B cell (primary cell): ENCODE measurements at regions not wholly inside any gene's neighbourhood (a gene's known extent, or its start where the extent isn't known, plus 50 kb on each side); places are given as distances from the start of the nearest gene placed in this dataset.
A peak's percentile ranks its signal among the peaks of the same experiment; 100 is the strongest.

Experiments
- ATAC-seq: fragments of 200-7000 bp; cut with Tn5 transposase; one replicate; pipeline ENCODE4 v1.10.0; 2021; ENCODE audit warnings: low read depth, mild to moderate bottlenecking, moderate number of reproducible peaks, moderate library complexity
- CTCF ChIA-PET: fragments of 350-600 bp; sonication (Branson Sonifier 250); formaldehyde crosslinking; loops from one replicate; lab custom pipeline; 2021; ENCODE audit warnings: antibody characterized with exemption, inconsistent platforms; lab: Charles Lee
- POLR2A ChIA-PET: fragments of 350-600 bp; sonication (Branson Sonifier 250); formaldehyde crosslinking; loops from one replicate; lab custom pipeline; 2021; ENCODE audit warnings: antibody characterized with exemption; lab: Charles Lee
- DNase-seq: peaks from one replicate; pipeline ENCODE4 v3.0.0; 2013
- H2AFZ ChIP-seq: 2 replicates; pipeline ENCODE4 v1.6.1; 2012; ENCODE audit warnings: mild to moderate bottlenecking, low read depth, low read length; ENCODE audit not compliant: insufficient read depth, poor library complexity, severe bottlenecking
- H3K27ac ChIP-seq, 2 donors: 1 replicate in 1 of 2; 2 replicates in 1 of 2; pipeline ENCODE4 v1.5.1; 2012 to 2013; ENCODE audit warnings: low read length in 2 of 2, mild to moderate bottlenecking in 2 of 2, moderate library complexity in 1 of 2
- H3K27me3 ChIP-seq, 4 experiments: fragments of 200-600 bp in 1 of 4; sonication (generic) in 1 of 4; replicated peaks in 1 of 4; 1 replicate in 2 of 4; 2 replicates in 2 of 4; pipeline versions ENCODE4 v1.6.1 to v1.7.0; 2013 to 2016; ENCODE audit warnings: low read length in 3 of 4, mild to moderate bottlenecking in 2 of 4, mixed read lengths in 1 of 4, moderate library complexity in 1 of 4; ENCODE audit not compliant: insufficient read depth in 4 of 4, control insufficient read depth in 3 of 4; ENCODE audit errors: control extremely low read depth in 1 of 4
- H3K36me3 ChIP-seq, 2 experiments: replicated peaks in 1 of 2; 1 replicate in 1 of 2; 2 replicates in 1 of 2; pipeline versions ENCODE4 v1.6.1 to v1.7.1; 2013; ENCODE audit warnings: low read length in 1 of 2; ENCODE audit not compliant: insufficient read depth in 2 of 2, control insufficient read depth in 1 of 2; ENCODE audit errors: control extremely low read depth in 1 of 2, extremely low read depth in 1 of 2
- H3K4me1 ChIP-seq, 2 donors: fragments of 200-600 bp in 1 of 2; sonication (generic) in 1 of 2; 1 replicate in 1 of 2; 2 replicates in 1 of 2; pipeline versions ENCODE4 v1.5.1 to v1.6.1; 2013 to 2017; ENCODE audit warnings: low read length in 2 of 2; ENCODE audit not compliant: control insufficient read depth in 2 of 2, insufficient read depth in 2 of 2
- H3K4me2 ChIP-seq: replicated peaks from 2 replicates; pipeline ENCODE3; 2012; ENCODE audit warnings: mild to moderate bottlenecking, low read depth, low read length; ENCODE audit not compliant: poor library complexity, severe bottlenecking
- H3K4me3 ChIP-seq, 5 experiments: fragments of 200-600 bp in 1 of 5; sonication (generic) in 1 of 5; 1 replicate in 3 of 5; 2 replicates in 2 of 5; pipeline versions ENCODE4 v1.5.1 to v1.7.0; 2011 to 2016; ENCODE audit warnings: low read length in 4 of 5, mild to moderate bottlenecking in 4 of 5, low read depth in 2 of 5, control low read depth in 1 of 5, moderate library complexity in 1 of 5; ENCODE audit not compliant: insufficient read depth in 1 of 5; ENCODE audit errors: control extremely low read depth in 1 of 5, extremely low read depth in 1 of 5
- H3K79me2 ChIP-seq: fragments of 200-600 bp; sonication (generic); one replicate; pipeline ENCODE4 v1.6.0; 2016; ENCODE audit warnings: low read length; ENCODE audit not compliant: control insufficient read depth, insufficient read depth
- H3K9ac ChIP-seq: fragments of 200-600 bp; sonication (generic); 2 replicates; pipeline ENCODE4 v1.6.1; 2017; ENCODE audit warnings: mild to moderate bottlenecking, low read length, moderate library complexity
- H3K9me3 ChIP-seq, 3 donors: one replicate each; pipeline versions ENCODE4 v1.6.1 to v1.7.1; 2013; ENCODE audit warnings: low read length in 2 of 3; ENCODE audit not compliant: control insufficient read depth in 2 of 3, insufficient read depth in 1 of 3; ENCODE audit errors: control extremely low read depth in 1 of 3
- H4K20me1 ChIP-seq: 2 replicates; pipeline ENCODE4 v1.6.0; 2012; ENCODE audit warnings: mild to moderate bottlenecking, low read length; ENCODE audit not compliant: insufficient read depth, control insufficient read depth, poor library complexity, severe bottlenecking
- H3K27ac Mint-ChIP-seq: one replicate; pipeline ENCODE4 v1.8.0; 2021; ENCODE audit warnings: mixed read lengths
- H3K27me3 Mint-ChIP-seq: one replicate; pipeline ENCODE4 v1.8.0; 2021; ENCODE audit warnings: mixed read lengths
- H3K4me1 Mint-ChIP-seq: one replicate; pipeline ENCODE4 v1.8.0; 2021; ENCODE audit warnings: mixed read lengths
- H3K4me3 Mint-ChIP-seq: one replicate; pipeline ENCODE4 v1.8.0; 2021; ENCODE audit warnings: mixed read lengths
- H3K9me3 Mint-ChIP-seq: one replicate; pipeline ENCODE4 v1.8.0; 2022; ENCODE audit warnings: mixed read lengths; ENCODE audit not compliant: insufficient read depth
- CTCF ChIP-seq: fragments of 200-600 bp; IDR thresholded peaks from one replicate; pipeline ENCODE4 v1.8.0; 2022; ENCODE audit warnings: antibody characterized with exemption, mild to moderate bottlenecking
- EZH2 ChIP-seq: IDR thresholded peaks from 2 replicates; pipeline ENCODE4 v1.6.1; 2012; ENCODE audit warnings: borderline replicate concordance, low read depth, mild to moderate bottlenecking, moderate library complexity, low read length; ENCODE audit not compliant: insufficient read depth, poor library complexity, severe bottlenecking
- WGBS: methylation state at CpG from one replicate; pipeline ENCODE4 v1.1.5; 2013; ENCODE audit warnings: missing lambda C conversion rate; ENCODE audit not compliant: insufficient coverage; 5-methylcytosine and 5-hydroxymethylcytosine counted together
- intact Hi-C: fragments of 100-400 bp; cut with micrococcal nuclease; formaldehyde crosslinking; loops from one replicate; pipeline ENCODE4 v1.10.0; 2022

- peaks cover 12 to 19% of the 10 kb centered on the region in 2 donors for H3K4me1 ChIP-seq
- H3K4me3 ChIP-seq: no peak overlapping the region
- ATAC-seq (no peak), DNase-seq (no peak)
- no peak overlapping the region for H3K27ac Mint-ChIP-seq
- no peaks in the 10 kb centered on the region for H3K36me3 ChIP-seq
- no peaks in the 10 kb centered on the region for H3K9me3 Mint-ChIP-seq
- no peak overlapping the region for H3K4me2 ChIP-seq
- no peak overlapping the region for H3K9ac ChIP-seq
- TF ChIP-seq EZH2 (no peak), CTCF (no peak)
- no peaks in the 10 kb centered on the region for H3K9me3 ChIP-seq
- POLR2A ChIA-PET: no interaction called here
- no peak overlapping the region for H3K4me3 Mint-ChIP-seq
- H3K4me1 Mint-ChIP-seq: peaks cover 23% of the 10 kb centered on the region
- intact Hi-C loops: loop anchor here (5.0 kb wide), 3 partner anchors 43 to 118 kb away; no protein-coding TSS in a partner anchor
- WGBS: no CpG with 5 or more reads among the region's 1 CpG
- H4K20me1 ChIP-seq: no peaks in the 10 kb centered on the region
- no peaks in the 10 kb centered on the region for H3K27me3 Mint-ChIP-seq
- CTCF ChIA-PET: interaction anchor here (1.1 kb wide), 1 partner anchor 10 kb away, joined by 3 read pairs; no protein-coding TSS in a partner anchor
- no peak overlapping the region for H3K27ac ChIP-seq
- no peaks in the 10 kb centered on the region for H3K27me3 ChIP-seq
- no peaks in the 10 kb centered on the region for H3K79me2 ChIP-seq
- H2AFZ ChIP-seq: peak overlapping the region; percentile 83
These were observed 232.9 kb upstream of the B3GALT2 start for GRCh38 chr1:193419295-193419694.

GRCh38 chr1:193418745-193419058 lies 232.3 kb upstream of the B3GALT2 start:
- Mint-ChIP-seq H3K4me1 (peaks cover 23% of the 10 kb centered on the region), H3K4me3 (peak overlapping the region; percentile 77), H3K9me3 (no peaks in the 10 kb centered on the region), H3K27me3 (no peaks in the 10 kb centered on the region), H3K27ac (peak overlapping the region; percentile 12)
- Histone ChIP-seq H3K4me1 (peaks cover 12 to 19% of the 10 kb centered on the region in 2 donors), H3K4me2 (peak overlapping the region; percentile 74), H3K79me2 (no peaks in the 10 kb centered on the region), H3K36me3 (no peaks in the 10 kb centered on the region), H3K4me3 (peak overlapping the region; percentile 33 to 66 (median 51)), H4K20me1 (no peaks in the 10 kb centered on the region), H3K27ac (peak overlapping the region; percentile 11 to 14), H3K9me3 (no peaks in the 10 kb centered on the region), H3K27me3 (no peaks in the 10 kb centered on the region), H2AFZ (peak overlapping the region; percentile 83), H3K9ac (peak overlapping the region; percentile 66)
- intact Hi-C loops: loop anchor here (5.0 kb wide), 3 partner anchors 44 to 119 kb away; no protein-coding TSS in a partner anchor
- TF ChIP-seq EZH2 (no peak), CTCF (no peak)
- 88% methylated on average over 1 of the region's 3 CpGs for WGBS
- DNase-seq: no peak
- no peak for ATAC-seq
- ChIA-PET POLR2A (no interaction called here), CTCF (no interaction called here)
